Chondrocyte (in vitro differentiated cells): ENCODE measurements at regions not wholly inside any gene's neighbourhood (a gene's known extent, or its start where the extent isn't known, plus 50 kb on each side); places are given as distances from the start of the nearest gene placed in this dataset.

Experiments used
- DNase-seq: peaks from one replicate; pipeline ENCODE4 v3.0.0; 2021; ENCODE audit warnings: mixed read lengths, low spot score
- H3K27ac Mint-ChIP-seq: one replicate; pipeline ENCODE4 v1.8.0; 2021; ENCODE audit warnings: mild to moderate bottlenecking, moderate library complexity, mixed read lengths; ENCODE audit not compliant: unreplicated experiment
- H3K27me3 Mint-ChIP-seq: 2 replicates; pipeline ENCODE4 v1.8.0; 2021; ENCODE audit warnings: low read depth, mixed read lengths
- H3K36me3 Mint-ChIP-seq: 2 replicates; pipeline ENCODE4 v1.8.0; 2021; ENCODE audit warnings: low read depth, mixed read lengths
- H3K4me1 Mint-ChIP-seq: 2 replicates; pipeline ENCODE4 v1.8.0; 2021; ENCODE audit warnings: low read depth, mild to moderate bottlenecking, mixed read lengths
- H3K4me3 Mint-ChIP-seq: one replicate; pipeline ENCODE4 v1.8.0; 2021; ENCODE audit warnings: mild to moderate bottlenecking, moderate library complexity, mixed read lengths; ENCODE audit not compliant: unreplicated experiment
- H3K9me3 Mint-ChIP-seq: 2 replicates; pipeline ENCODE4 v1.8.0; 2021; ENCODE audit warnings: low read depth, mixed read lengths
- CTCF ChIP-seq: fragments of 200-600 bp; sonication (generic); IDR thresholded peaks from 2 replicates; pipeline ENCODE4 v1.5.0; 2021; ENCODE audit warnings: antibody characterized with exemption, mild to moderate bottlenecking, moderate library complexity

- H3K4me3 Mint-ChIP-seq = no peak overlapping the region
- H3K9me3 Mint-ChIP-seq = no peaks in the 10 kb centered on the region
- no peak for TF ChIP-seq CTCF
- no peaks in the 10 kb centered on the region for H3K36me3 Mint-ChIP-seq
- no peak for DNase-seq
- H3K27me3 Mint-ChIP-seq = no peaks in the 10 kb centered on the region
- H3K27ac Mint-ChIP-seq = no peak overlapping the region
- peaks cover 23% of the 10 kb centered on the region for H3K4me1 Mint-ChIP-seq
These were observed 120.1 kb upstream of the MGAT5 start for GRCh38 chr2:134133622-134134312.

GRCh38 chr2:134134313-134134706 is 119.6 kb upstream of the MGAT5 start:
- no peak overlapping the region for H3K4me3 Mint-ChIP-seq
- no peaks in the 10 kb centered on the region for H3K36me3 Mint-ChIP-seq
- no peaks in the 10 kb centered on the region for H3K27me3 Mint-ChIP-seq
- no peaks in the 10 kb centered on the region for H3K9me3 Mint-ChIP-seq
- DNase-seq = no peak
- no peak for TF ChIP-seq CTCF
- no peak overlapping the region for H3K27ac Mint-ChIP-seq
- peaks cover 27% of the 10 kb centered on the region for H3K4me1 Mint-ChIP-seq

- Mint-ChIP-seq H3K4me3 (no peak overlapping the region), H3K27ac (no peak overlapping the region), H3K9me3 (no peaks in the 10 kb centered on the region), H3K4me1 (peaks cover 27% of the 10 kb centered on the region), H3K36me3 (no peaks in the 10 kb centered on the region), H3K27me3 (no peaks in the 10 kb centered on the region)
- no peak for DNase-seq
- TF ChIP-seq CTCF = no peak
These were observed 119.0 kb upstream of the MGAT5 start for GRCh38 chr2:134134827-134135226.

GRCh38 chr2:134135793-134136192 is 118.1 kb upstream of the MGAT5 start:
- no peaks in the 10 kb centered on the region for H3K9me3 Mint-ChIP-seq
- no peak for TF ChIP-seq CTCF
- H3K36me3 Mint-ChIP-seq = no peaks in the 10 kb centered on the region
- H3K27me3 Mint-ChIP-seq = no peaks in the 10 kb centered on the region
- H3K4me3 Mint-ChIP-seq = no peak overlapping the region
- peaks cover 27% of the 10 kb centered on the region for H3K4me1 Mint-ChIP-seq
- DNase-seq = no peak
- H3K27ac Mint-ChIP-seq = no peak overlapping the region

GRCh38 chr2:134136731-134137130 is 117.1 kb upstream of the MGAT5 start:
- DNase-seq = no peak

More at GRCh38 chr2:134136731-134137130, 117.1 kb upstream of the MGAT5 start:
- H3K4me1 Mint-ChIP-seq = peaks cover 30% of the 10 kb centered on the region
- peak overlapping the region; percentile 8 for H3K27ac Mint-ChIP-seq
- no peak for TF ChIP-seq CTCF
- no peaks in the 10 kb centered on the region for H3K9me3 Mint-ChIP-seq
- peak overlapping the region; percentile 73 for H3K4me3 Mint-ChIP-seq
- H3K36me3 Mint-ChIP-seq = no peaks in the 10 kb centered on the region
- no peaks in the 10 kb centered on the region for H3K27me3 Mint-ChIP-seq
